H1 (cell line): ENCODE measurements at regions not wholly inside any gene's neighbourhood (a gene's known extent, or its start where the extent isn't known, plus 50 kb on each side); places are given as distances from the start of the nearest gene placed in this dataset.

Experiments used
- CTCF ChIP-seq, 3 experiments: IDR thresholded peaks; 1 replicate in 2 of 3; 2 replicates in 1 of 3; pipeline versions ENCODE4 v1.5.1 to v1.6.1; 2011; ENCODE audit warnings: low read length in 3 of 3, mild to moderate bottlenecking in 3 of 3, inconsistent platforms in 2 of 3, low read depth in 1 of 3, moderate library complexity in 1 of 3; ENCODE audit not compliant: insufficient read depth in 1 of 3; ENCODE audit errors: control extremely low read depth in 1 of 3
- GABPA ChIP-seq: IDR thresholded peaks from 2 replicates; pipeline ENCODE4 v1.6.1; 2011; ENCODE audit warnings: mild to moderate bottlenecking, low read length, moderate library complexity, borderline replicate concordance; ENCODE audit not compliant: insufficient read depth
- JUND ChIP-seq: IDR thresholded peaks from 2 replicates; pipeline ENCODE4 v1.6.1; 2011; ENCODE audit warnings: mild to moderate bottlenecking, improper control_type of control experiment, low read length
- MAFK ChIP-seq: IDR thresholded peaks from 2 replicates; pipeline ENCODE4 v1.6.1; 2012; ENCODE audit warnings: low read depth, mild to moderate bottlenecking, improper control_type of control experiment, low read length
- MAX ChIP-seq: IDR thresholded peaks from 2 replicates; pipeline ENCODE4 v1.6.1; 2012; ENCODE audit warnings: inconsistent platforms
- TAF7 ChIP-seq: optimal IDR thresholded peaks from 2 replicates; pipeline ENCODE3; 2011; ENCODE audit warnings: low read depth, mild to moderate bottlenecking, inconsistent platforms, low read length, moderate library complexity, borderline replicate concordance
- USF2 ChIP-seq: IDR thresholded peaks from 2 replicates; pipeline ENCODE4 v1.6.1; 2011; ENCODE audit warnings: low read length, improper control_type of control experiment

GRCh38 chrX:42151808-42152207 lies 228.5 kb upstream of the CASK start:
- TF ChIP-seq TAF7, result no peak
- no peak for TF ChIP-seq JUND
- TF ChIP-seq CTCF (IDR thresholded peaks at IDR 0.05; ENCODE audit: control extremely low read depth in 1 of 3, insufficient read depth in 1 of 3, low read depth in 1 of 3, low read length in 3 of 3), result no peak
- TF ChIP-seq MAFK, result no peak
- TF ChIP-seq MAX, result no peak
- TF ChIP-seq GABPA, result no peak
- TF ChIP-seq USF2, result no peak
